IMR-90 (cell line): ENCODE measurements at regions not wholly inside any gene's neighbourhood (a gene's known extent, or its start where the extent isn't known, plus 50 kb on each side); places are given as distances from the start of the nearest gene placed in this dataset.

ENCODE experiments used
- ATAC-seq: fragments of 200-7000 bp; cut with Tn5 transposase; 2 replicates; pipeline ENCODE4 v1.9.1; 2020; ENCODE audit warnings: low read depth, mild to moderate bottlenecking, moderate library complexity
- BruUV-seq: library from RNA; stranded (reverse); fragments of 400-500 nt; replicated peaks from 2 replicates; lab custom pipeline; 2021; lab: Mats Ljungman, UMichigan
- CTCF ChIA-PET: fragments of 300-600 bp; formaldehyde crosslinking; extraction: SDS; loops from one replicate; lab custom pipeline; 2021; ENCODE audit warnings: antibody characterized with exemption; lab: Yijun Ruan, JAX
- POLR2A ChIA-PET: fragments of 300-600 bp; sonication (Branson Sonifier 250); formaldehyde crosslinking; loops from one replicate; lab custom pipeline; 2022; ENCODE audit warnings: antibody characterized with exemption; ENCODE audit not compliant: unreplicated experiment; lab: Charles Lee
- DNase-seq: peaks from one replicate; pipeline ENCODE4 v3.0.0; 2013
- H2AFZ ChIP-seq: replicated peaks from 2 replicates; pipeline ENCODE3; 2013; ENCODE audit warnings: low read length, mild to moderate bottlenecking; ENCODE audit not compliant: poor library complexity
- H2AK5ac ChIP-seq: 2 replicates; pipeline ENCODE4 v1.6.1; 2013; ENCODE audit warnings: low read depth, low read length, inconsistent platforms
- H2AK9ac ChIP-seq: replicated peaks from 2 replicates; pipeline ENCODE3; 2013; ENCODE audit warnings: mild to moderate bottlenecking, low read depth, low read length, moderate library complexity; ENCODE audit not compliant: poor library complexity
- H2BK120ac ChIP-seq: 2 replicates; pipeline ENCODE4 v1.6.1; 2013; ENCODE audit warnings: low read depth, low read length, inconsistent platforms
- H2BK15ac ChIP-seq: 3 replicates; pipeline ENCODE4 v1.6.1; 2013; ENCODE audit warnings: low read depth, low read length, inconsistent platforms
- H2BK20ac ChIP-seq: 2 replicates; pipeline ENCODE4 v1.6.1; 2013; ENCODE audit warnings: low read depth, mild to moderate bottlenecking, inconsistent platforms, low read length, moderate library complexity
- H2BK5ac ChIP-seq: 2 replicates; pipeline ENCODE4 v1.6.1; 2013; ENCODE audit warnings: mild to moderate bottlenecking, low read depth, low read length, inconsistent platforms; ENCODE audit not compliant: poor library complexity, severe bottlenecking
- H3K14ac ChIP-seq: replicated peaks from 2 replicates; pipeline ENCODE4 v1.6.1; 2013; ENCODE audit warnings: low read depth, low read length, inconsistent platforms
- H3K18ac ChIP-seq: 2 replicates; pipeline ENCODE4 v1.6.1; 2013; ENCODE audit warnings: low read depth, low read length, control low read depth
- H3K23ac ChIP-seq: 2 replicates; pipeline ENCODE4 v1.6.1; 2013; ENCODE audit warnings: low read depth, low read length, inconsistent platforms
- H3K27ac ChIP-seq: 2 replicates; pipeline ENCODE4 v1.5.1; 2013; ENCODE audit warnings: mild to moderate bottlenecking, control low read depth, low read length; ENCODE audit not compliant: insufficient read depth
- H3K27me3 ChIP-seq: 2 replicates; pipeline ENCODE4 v1.6.1; 2013; ENCODE audit warnings: low read length; ENCODE audit not compliant: control insufficient read depth, insufficient read depth
- H3K36me3 ChIP-seq: 2 replicates; pipeline ENCODE4 v1.6.1; 2013; ENCODE audit warnings: low read length, mixed read lengths; ENCODE audit not compliant: control insufficient read depth, insufficient read depth
- H3K4ac ChIP-seq: 2 replicates; pipeline ENCODE4 v1.6.1; 2013; ENCODE audit warnings: low read depth, low read length, inconsistent platforms
- H3K4me1 ChIP-seq: 2 replicates; pipeline ENCODE4 v1.6.1; 2013; ENCODE audit warnings: low read length, mixed read lengths; ENCODE audit not compliant: control insufficient read depth, insufficient read depth
- H3K4me2 ChIP-seq: 2 replicates; pipeline ENCODE4 v1.6.1; 2013; ENCODE audit warnings: low read depth, mild to moderate bottlenecking, control low read depth, low read length, moderate library complexity
- H3K4me3 ChIP-seq: 2 replicates; pipeline ENCODE4 v1.5.1; 2013; ENCODE audit warnings: low read depth, mild to moderate bottlenecking, control low read depth, low read length, moderate library complexity; ENCODE audit not compliant: insufficient read depth
- H3K56ac ChIP-seq: 2 replicates; pipeline ENCODE4 v1.6.1; 2013; ENCODE audit warnings: low read length, inconsistent platforms; ENCODE audit not compliant: insufficient read depth; ENCODE audit errors: extremely low read depth
- H3K79me1 ChIP-seq, 2 experiments: 2 replicates each; pipeline ENCODE4 v1.6.1; 2013; ENCODE audit warnings: low read length in 2 of 2, inconsistent platforms in 1 of 2, low read depth in 1 of 2
- H3K9ac ChIP-seq: 2 replicates; pipeline ENCODE4 v1.6.1; 2013; ENCODE audit warnings: low read depth, low read length, control low read depth
- H3K9me1 ChIP-seq: 2 replicates; pipeline ENCODE4 v1.6.1; 2013; ENCODE audit warnings: low read length, inconsistent platforms; ENCODE audit not compliant: insufficient read depth
- H3K9me3 ChIP-seq: 2 replicates; pipeline ENCODE4 v1.6.1; 2013; ENCODE audit warnings: low read length; ENCODE audit not compliant: control insufficient read depth, insufficient read depth
- H4K20me1 ChIP-seq: 2 replicates; pipeline ENCODE4 v1.6.1; 2013; ENCODE audit warnings: low read length, inconsistent platforms; ENCODE audit not compliant: insufficient read depth
- H4K5ac ChIP-seq: 2 replicates; pipeline ENCODE4 v1.6.1; 2013; ENCODE audit warnings: mild to moderate bottlenecking, low read depth, low read length, control low read depth
- H4K8ac ChIP-seq, 2 experiments: 2 replicates each; pipeline ENCODE4 v1.6.1; 2013; ENCODE audit warnings: low read depth in 2 of 2, low read length in 2 of 2, control low read depth in 1 of 2, inconsistent platforms in 1 of 2
- H4K91ac ChIP-seq: 2 replicates; pipeline ENCODE4 v1.6.1; 2013; ENCODE audit warnings: low read depth, low read length, inconsistent platforms; ENCODE audit not compliant: insufficient read depth
- CTCF ChIP-seq: conservative IDR thresholded peaks from 2 replicates; pipeline ENCODE4 v1.5.1; 2012; ENCODE audit warnings: mild to moderate bottlenecking, low read depth, low read length, improper control_type of control experiment
- SMC3 ChIP-seq: fragments of 150-350 bp; IDR thresholded peaks from 2 replicates; pipeline ENCODE4 v1.6.1; 2016; ENCODE audit warnings: low read depth, mild to moderate bottlenecking, antibody characterized with exemption, low read length, moderate library complexity
- WGBS, 2 experiments: methylation state at CpG; one replicate each; pipeline versions ENCODE4 v1.1.5 to v1.1.7; 2013; ENCODE audit warnings: missing lambda C conversion rate in 2 of 2; ENCODE audit not compliant: insufficient read length in 1 of 2; ENCODE audit errors: extremely low coverage in 2 of 2; 5-methylcytosine and 5-hydroxymethylcytosine counted together
- dilution Hi-C: fragments of 300-500 bp; cut with HindIII; formaldehyde crosslinking; loops from one replicate; pipeline ENCODE4 v1.14.3; 2018; ENCODE audit warnings: low sequenced_read_pairs; ENCODE audit not compliant: unreplicated experiment
- in situ Hi-C: fragments of 300-500 bp; cut with MboI; formaldehyde crosslinking; loops from 3 replicates; pipeline ENCODE4 v1.14.3; 2019; ENCODE audit warnings: low sequenced_read_pairs, inconsistent platforms, mixed read lengths
- intact Hi-C: fragments of 100-400 bp; cut with micrococcal nuclease; formaldehyde crosslinking; loops from 2 replicates; pipeline ENCODE4 v1.10.0; 2022

GRCh38 chr12:107229827-107230226 lies 136.5 kb upstream of the CRY1 start:
- Histone ChIP-seq H4K20me1 (no peaks in the 10 kb centered on the region), H3K56ac (no peak overlapping the region), H4K8ac (no peak overlapping the region), H3K36me3 (no peaks in the 10 kb centered on the region), H2AK9ac (no peak overlapping the region), H4K91ac (no peak overlapping the region), H2AK5ac (no peak overlapping the region), H2BK5ac (no peak overlapping the region), H3K27me3 (peaks cover 8% of the 10 kb centered on the region), H4K5ac (no peak overlapping the region), H3K27ac (no peak overlapping the region), H2AFZ (peak overlapping the region; percentile 6), H3K9me1 (no peaks in the 10 kb centered on the region), H3K4me2 (no peak overlapping the region), H3K79me1 (no peaks in the 10 kb centered on the region), H2BK120ac (no peak overlapping the region), H3K23ac (no peak overlapping the region), H3K4me1 (peaks cover 4% of the 10 kb centered on the region), H3K18ac (no peak overlapping the region), H2BK20ac (no peak overlapping the region), H3K9me3 (no peaks in the 10 kb centered on the region), H2BK15ac (no peak overlapping the region), H3K14ac (no peak overlapping the region), H3K4me3 (no peak overlapping the region), H3K4ac (no peak overlapping the region), H3K9ac (no peak overlapping the region)
- ATAC-seq, result no peak
- ChIA-PET POLR2A (no interaction called here), CTCF (no interaction called here)
- no TSS peak for BruUV-seq
- no CpG with 5 or more reads among the region's 5 CpGs for WGBS, 2 experiments
- intact Hi-C loops (no loop called here), dilution Hi-C loops (no loop called here), in situ Hi-C loops (no loop called here)
- no peak for DNase-seq
- TF ChIP-seq SMC3, result no peak
- TF ChIP-seq CTCF, result no peak
